ENCODE measurements at regions not wholly inside any gene's neighbourhood (a gene's known extent, or its start where the extent isn't known, plus 50 kb on each side); places are given as distances from the start of the nearest gene placed in this dataset.

- no peak overlapping the region for H3K9ac ChIP-seq (ENCODE audit: low read depth, low read length)
- H3K36me3 ChIP-seq (ENCODE audit: insufficient read depth, low read length), result no peaks in the 10 kb centered on the region
- H3K9me3 ChIP-seq (ENCODE audit: control insufficient read depth, insufficient read depth, low read length), result no peaks in the 10 kb centered on the region
- H3K4me1 ChIP-seq (ENCODE audit: insufficient read depth, low read length), result no peaks in the 10 kb centered on the region
These were observed 148.5 kb downstream of the INHBB start for GRCh38 chr2:120494446-120494845.

- Histone ChIP-seq H3K9ac (ENCODE audit: low read depth, low read length) (no peak overlapping the region), H3K36me3 (ENCODE audit: insufficient read depth, low read length) (no peaks in the 10 kb centered on the region), H3K9me3 (ENCODE audit: control insufficient read depth, insufficient read depth, low read length) (no peaks in the 10 kb centered on the region), H3K4me1 (ENCODE audit: insufficient read depth, low read length) (no peaks in the 10 kb centered on the region)
These were observed 149.7 kb downstream of the INHBB start for GRCh38 chr2:120495586-120495985.

GRCh38 chr2:120496235-120496634, 150.3 kb downstream of the INHBB start:
- H3K4me1 ChIP-seq (ENCODE audit: insufficient read depth, low read length), result no peaks in the 10 kb centered on the region
- H3K9ac ChIP-seq (ENCODE audit: low read depth, low read length), result no peak overlapping the region
- H3K36me3 ChIP-seq (ENCODE audit: insufficient read depth, low read length), result no peaks in the 10 kb centered on the region
- no peaks in the 10 kb centered on the region for H3K9me3 ChIP-seq (ENCODE audit: control insufficient read depth, insufficient read depth, low read length)

GRCh38 chr2:120496759-120497158, 150.8 kb downstream of the INHBB start:
- Histone ChIP-seq H3K4me1 (ENCODE audit: insufficient read depth, low read length) (no peaks in the 10 kb centered on the region), H3K9me3 (ENCODE audit: control insufficient read depth, insufficient read depth, low read length) (no peaks in the 10 kb centered on the region), H3K36me3 (ENCODE audit: insufficient read depth, low read length) (no peaks in the 10 kb centered on the region), H3K9ac (ENCODE audit: low read depth, low read length) (no peak overlapping the region)

- H3K9me3 ChIP-seq (ENCODE audit: control insufficient read depth, insufficient read depth, low read length), result no peaks in the 10 kb centered on the region
- no peaks in the 10 kb centered on the region for H3K36me3 ChIP-seq (ENCODE audit: insufficient read depth, low read length)
- no peak overlapping the region for H3K9ac ChIP-seq (ENCODE audit: low read depth, low read length)
- no peaks in the 10 kb centered on the region for H3K4me1 ChIP-seq (ENCODE audit: insufficient read depth, low read length)
These were observed 151.5 kb downstream of the INHBB start for GRCh38 chr2:120497261-120497977.

- H3K9me3 ChIP-seq (ENCODE audit: control insufficient read depth, insufficient read depth, low read length), result no peaks in the 10 kb centered on the region
- no peaks in the 10 kb centered on the region for H3K4me1 ChIP-seq (ENCODE audit: insufficient read depth, low read length)
- H3K36me3 ChIP-seq (ENCODE audit: insufficient read depth, low read length), result no peaks in the 10 kb centered on the region
- H3K9ac ChIP-seq (ENCODE audit: low read depth, low read length), result no peak overlapping the region
These were observed 152.2 kb downstream of the INHBB start for GRCh38 chr2:120498121-120498520.

GRCh38 chr2:120498576-120499394, 152.8 kb downstream of the INHBB start:
- Histone ChIP-seq H3K36me3 (ENCODE audit: insufficient read depth, low read length) (no peaks in the 10 kb centered on the region), H3K4me1 (ENCODE audit: insufficient read depth, low read length) (no peaks in the 10 kb centered on the region), H3K9ac (ENCODE audit: low read depth, low read length) (no peak overlapping the region), H3K9me3 (ENCODE audit: control insufficient read depth, insufficient read depth, low read length) (no peaks in the 10 kb centered on the region)

GRCh38 chr2:120499784-120500495, 154.0 kb downstream of the INHBB start:
- H3K9me3 ChIP-seq (ENCODE audit: control insufficient read depth, insufficient read depth, low read length), result no peaks in the 10 kb centered on the region
- no peaks in the 10 kb centered on the region for H3K36me3 ChIP-seq (ENCODE audit: insufficient read depth, low read length)
- no peak overlapping the region for H3K9ac ChIP-seq (ENCODE audit: low read depth, low read length)
- H3K4me1 ChIP-seq (ENCODE audit: insufficient read depth, low read length), result no peaks in the 10 kb centered on the region; the same call in 1 of the 2 replicates

GRCh38 chr2:120501591-120501990, 155.7 kb downstream of the INHBB start:
- Histone ChIP-seq H3K4me1 (ENCODE audit: insufficient read depth, low read length) (no peaks in the 10 kb centered on the region; the same call in 1 of the 2 replicates), H3K9me3 (ENCODE audit: control insufficient read depth, insufficient read depth, low read length) (no peaks in the 10 kb centered on the region), H3K9ac (ENCODE audit: low read depth, low read length) (no peak overlapping the region)

GRCh38 chr2:120502357-120502756, 156.4 kb downstream of the INHBB start:
- Histone ChIP-seq H3K9me3 (ENCODE audit: control insufficient read depth, insufficient read depth, low read length) (no peaks in the 10 kb centered on the region), H3K36me3 (ENCODE audit: insufficient read depth, low read length) (no peaks in the 10 kb centered on the region), H3K9ac (ENCODE audit: low read depth, low read length) (no peak overlapping the region), H3K4me1 (ENCODE audit: insufficient read depth, low read length) (no peaks in the 10 kb centered on the region; the same call in 1 of the 2 replicates)

More at GRCh38 chr2:120501591-120501990, 155.7 kb downstream of the INHBB start:
- H3K36me3 ChIP-seq (ENCODE audit: insufficient read depth, low read length), result no peaks in the 10 kb centered on the region

- Histone ChIP-seq H3K9ac (ENCODE audit: low read depth, low read length) (no peak overlapping the region), H3K9me3 (ENCODE audit: control insufficient read depth, insufficient read depth, low read length) (no peaks in the 10 kb centered on the region), H3K36me3 (ENCODE audit: insufficient read depth, low read length) (no peaks in the 10 kb centered on the region), H3K4me1 (ENCODE audit: insufficient read depth, low read length) (no peaks in the 10 kb centered on the region; the same call in 1 of the 2 replicates)
These were observed 156.8 kb downstream of the INHBB start for GRCh38 chr2:120502761-120503160.

GRCh38 chr2:120503206-120503792, 157.4 kb downstream of the INHBB start:
- Histone ChIP-seq H3K36me3 (ENCODE audit: insufficient read depth, low read length) (no peaks in the 10 kb centered on the region), H3K4me1 (ENCODE audit: insufficient read depth, low read length) (no peaks in the 10 kb centered on the region; the same call in 1 of the 2 replicates), H3K9me3 (ENCODE audit: control insufficient read depth, insufficient read depth, low read length) (no peaks in the 10 kb centered on the region), H3K9ac (ENCODE audit: low read depth, low read length) (no peak overlapping the region)

GRCh38 chr2:120503793-120504571, 158.0 kb downstream of the INHBB start:
- Histone ChIP-seq H3K4me1 (ENCODE audit: insufficient read depth, low read length) (no peaks in the 10 kb centered on the region; the same call in 1 of the 2 replicates), H3K9me3 (ENCODE audit: control insufficient read depth, insufficient read depth, low read length) (no peaks in the 10 kb centered on the region), H3K9ac (ENCODE audit: low read depth, low read length) (no peak overlapping the region), H3K36me3 (ENCODE audit: insufficient read depth, low read length) (no peaks in the 10 kb centered on the region)
